HAP-1 (cell line): ENCODE measurements at regions not wholly inside any gene's neighbourhood (a gene's known extent, or its start where the extent isn't known, plus 50 kb on each side); places are given as distances from the start of the nearest gene placed in this dataset.
"Not testable (repeated sequence)": the region's sequence is repeated elsewhere in the genome, so short reads cannot be mapped to it uniquely, and the experiment has no call there.

Experiments used
- DNase-seq, 2 experiments: peaks; one replicate each; pipeline ENCODE4 v3.0.0-alpha.2; 2016 to 2020; ENCODE audit warnings: low spot score in 2 of 2
- H3K27me3 ChIP-seq: fragments of 250-450 bp; sonication (Bioruptor Pico); 2 replicates; pipeline ENCODE4 v1.5.1; 2020; ENCODE audit warnings: low read depth, mild to moderate bottlenecking, moderate library complexity
- H3K36me3 ChIP-seq: fragments of 250-450 bp; sonication (Bioruptor Pico); replicated peaks from 2 replicates; pipeline ENCODE4 v1.5.1; 2020; ENCODE audit warnings: mild to moderate bottlenecking
- H3K4me1 ChIP-seq: fragments of 250-450 bp; sonication (Bioruptor Pico); 2 replicates; pipeline ENCODE4 v1.5.1; 2020; ENCODE audit warnings: mild to moderate bottlenecking
- H3K4me3 ChIP-seq: fragments of 250-450 bp; sonication (Bioruptor Pico); 2 replicates; pipeline ENCODE4 v1.5.1; 2020; ENCODE audit warnings: mild to moderate bottlenecking, moderate library complexity
- H3K9me3 ChIP-seq: fragments of 250-450 bp; sonication (Bioruptor Pico); 2 replicates; pipeline ENCODE4 v1.5.1; 2020; ENCODE audit warnings: mild to moderate bottlenecking, moderate library complexity
- in situ Hi-C: fragments of 300-500 bp; cut with MboI; formaldehyde crosslinking; loops from 3 replicates; pipeline ENCODE4 v1.14.3; 2020; ENCODE audit warnings: low sequenced_read_pairs, inconsistent platforms, mixed read lengths

DNA sequence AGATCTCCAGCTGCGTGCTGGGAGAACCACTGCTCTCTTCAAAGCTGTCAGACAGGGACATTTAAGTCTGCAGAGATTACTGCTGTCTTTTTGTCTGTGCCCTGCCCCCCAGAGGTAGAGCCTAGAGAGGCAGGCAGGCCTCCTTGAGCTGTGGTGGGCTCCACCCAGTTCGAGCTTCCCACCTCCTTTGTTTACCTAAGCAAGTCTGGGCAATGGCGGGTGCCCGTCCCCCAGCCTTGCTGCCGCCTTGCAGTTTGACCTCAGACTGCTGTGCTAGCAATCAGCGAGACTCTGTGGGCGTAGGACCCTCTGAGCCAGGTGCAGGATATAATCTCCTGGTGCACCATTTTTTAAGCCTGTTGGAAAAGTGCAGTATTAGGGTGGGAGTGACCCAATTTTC lies 128.6 kb downstream of the ACTR3 start:
- H3K9me3 ChIP-seq, H3K4me3 ChIP-seq, DNase-seq, H3K4me1 ChIP-seq, in situ Hi-C loops, H3K36me3 ChIP-seq, H3K27me3 ChIP-seq: not testable (repeated sequence)

DNA sequence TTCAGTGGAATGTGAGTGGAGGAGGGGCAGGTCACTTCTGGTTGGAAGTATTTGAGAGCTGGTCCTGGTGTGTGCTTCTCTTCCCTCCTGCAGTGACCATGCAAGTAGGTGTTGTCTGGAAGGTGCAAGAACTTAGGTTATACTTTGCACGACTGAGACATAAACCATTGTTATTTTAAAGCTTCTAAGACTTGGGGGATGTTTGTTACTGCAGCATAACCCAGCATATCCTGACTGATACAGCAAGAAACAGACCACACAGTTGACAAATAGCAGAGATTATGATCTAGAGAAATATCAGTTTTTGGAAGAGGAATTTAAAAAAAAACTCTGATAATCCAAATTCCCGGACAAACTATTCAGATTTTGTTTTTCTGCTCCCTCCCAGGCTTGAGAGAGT lies 130.8 kb downstream of the ACTR3 start:
- no peaks in the 10 kb centered on the region for H3K36me3 ChIP-seq
- in situ Hi-C loops, result no loop called here
- H3K9me3 ChIP-seq, result no peaks in the 10 kb centered on the region
- no peak for DNase-seq
- H3K4me1 ChIP-seq, result no peaks in the 10 kb centered on the region
- H3K4me3 ChIP-seq, result no peak overlapping the region
- H3K27me3 ChIP-seq, result no peaks in the 10 kb centered on the region; the same call in 1 of the 2 replicates

DNA sequence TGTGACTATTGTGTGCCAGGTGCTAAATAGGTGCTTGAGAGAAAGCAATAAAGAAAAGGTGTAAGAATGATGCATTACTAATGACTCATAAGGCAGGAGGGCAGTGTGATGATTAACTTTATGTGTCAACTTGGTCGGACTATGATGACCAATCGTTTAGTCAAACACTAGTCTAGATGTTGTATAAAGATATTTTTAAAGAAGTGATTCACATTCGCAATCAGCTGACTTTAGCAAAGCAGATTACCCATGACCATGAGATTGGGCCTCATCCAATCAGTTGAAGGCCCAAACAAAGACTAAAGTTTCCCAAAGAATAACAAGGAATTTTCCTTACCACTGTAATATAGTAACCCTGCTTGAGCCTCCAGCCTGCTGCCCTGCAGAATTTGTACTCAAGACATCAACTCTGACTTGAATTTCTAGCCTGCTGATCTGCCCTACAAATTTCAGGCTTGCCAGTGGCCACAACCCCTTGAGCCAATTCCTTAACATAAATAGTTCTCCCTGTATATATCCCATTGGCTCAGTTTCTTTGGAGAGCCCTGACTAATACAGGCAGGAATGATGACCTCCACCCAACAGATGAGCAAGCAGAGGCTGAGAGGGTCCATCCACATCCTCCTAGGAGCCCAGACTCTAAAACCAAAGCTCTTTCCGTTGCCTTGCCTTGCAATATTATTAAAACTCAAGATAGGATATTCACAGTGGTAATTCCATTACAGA lies 132.6 kb downstream of the ACTR3 start:
- no peaks in the 10 kb centered on the region for H3K9me3 ChIP-seq
- no peaks in the 10 kb centered on the region for H3K36me3 ChIP-seq
- H3K4me1 ChIP-seq, result no peaks in the 10 kb centered on the region
- no peaks in the 10 kb centered on the region; the same call in 1 of the 2 replicates for H3K27me3 ChIP-seq
- no peak for DNase-seq
- in situ Hi-C loops, result no loop called here
- H3K4me3 ChIP-seq, result no peak overlapping the region

DNA sequence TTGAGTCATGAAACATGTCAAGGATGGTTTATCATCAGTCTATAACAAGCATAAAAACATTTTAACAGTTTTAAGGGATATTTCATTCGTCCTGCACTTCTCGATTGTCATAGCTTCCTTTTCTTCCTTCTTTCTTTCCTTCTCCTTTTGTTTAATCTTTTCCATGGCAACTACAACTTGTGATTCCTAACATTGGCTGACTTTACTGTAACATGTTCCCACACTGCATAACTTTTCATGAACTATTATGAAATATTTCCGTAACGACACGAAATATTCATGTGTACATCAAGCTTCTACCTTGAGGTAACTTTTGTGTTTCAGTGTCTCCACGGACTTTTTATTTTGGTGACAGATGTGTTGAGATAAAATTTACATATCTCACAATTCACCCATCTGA lies 134.4 kb downstream of the ACTR3 start:
- Histone ChIP-seq H3K4me3 (no peak overlapping the region), H3K36me3 (no peaks in the 10 kb centered on the region), H3K4me1 (no peaks in the 10 kb centered on the region), H3K27me3 (no peaks in the 10 kb centered on the region; the same call in 1 of the 2 replicates), H3K9me3 (no peaks in the 10 kb centered on the region)
- DNase-seq, result no peak
- in situ Hi-C loops, result no loop called here

DNA sequence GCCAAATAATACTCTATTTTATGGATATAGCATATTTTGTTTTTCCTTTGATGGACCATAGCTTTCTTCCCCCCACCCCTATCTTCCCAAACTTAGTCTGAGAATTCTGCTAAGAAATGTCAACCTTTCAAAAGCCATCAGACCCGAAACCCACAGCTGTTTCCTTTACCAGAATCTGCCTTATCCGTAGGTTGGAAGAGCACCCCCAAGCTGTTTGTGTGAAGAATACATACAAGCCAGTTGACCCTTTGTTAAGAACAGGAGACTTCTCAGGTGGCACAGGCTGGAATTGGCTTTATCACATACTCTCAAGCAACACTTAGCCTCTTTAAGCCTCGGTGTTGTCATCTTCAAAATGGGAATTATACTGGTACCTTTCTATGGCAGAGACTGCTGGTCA lies 135.1 kb downstream of the ACTR3 start:
- no peaks in the 10 kb centered on the region; the same call in 1 of the 2 replicates for H3K27me3 ChIP-seq
- no peaks in the 10 kb centered on the region for H3K9me3 ChIP-seq
- H3K36me3 ChIP-seq, result no peaks in the 10 kb centered on the region
- H3K4me1 ChIP-seq, result no peaks in the 10 kb centered on the region
- in situ Hi-C loops, result no loop called here
- no peak for DNase-seq
- H3K4me3 ChIP-seq, result no peak overlapping the region

DNA sequence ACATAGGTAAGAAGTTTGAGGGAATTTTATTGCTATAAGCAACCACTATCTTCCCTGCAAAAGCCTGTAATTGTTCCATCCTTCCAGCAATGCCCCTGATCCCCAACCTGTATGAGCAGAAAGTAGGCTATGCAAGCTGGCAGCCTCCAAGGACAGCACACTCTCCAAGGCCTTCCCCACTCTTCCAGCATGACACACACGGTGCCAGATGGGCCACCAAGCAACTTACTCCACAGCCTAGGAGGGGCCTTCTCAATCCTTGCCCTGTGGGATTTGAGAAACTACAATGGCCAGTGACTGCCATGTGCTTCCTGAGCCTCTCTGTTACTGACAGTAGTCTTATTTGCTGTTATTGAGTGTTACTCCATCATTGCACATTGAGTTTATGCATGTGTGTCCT lies 137.5 kb downstream of the ACTR3 start:
- no peaks in the 10 kb centered on the region for H3K9me3 ChIP-seq
- no peaks in the 10 kb centered on the region for H3K4me1 ChIP-seq
- H3K4me3 ChIP-seq, result no peak overlapping the region
- in situ Hi-C loops, result no loop called here
- H3K27me3 ChIP-seq, result peaks cover 4% of the 10 kb centered on the region
- no peaks in the 10 kb centered on the region for H3K36me3 ChIP-seq
- DNase-seq, result no peak

DNA sequence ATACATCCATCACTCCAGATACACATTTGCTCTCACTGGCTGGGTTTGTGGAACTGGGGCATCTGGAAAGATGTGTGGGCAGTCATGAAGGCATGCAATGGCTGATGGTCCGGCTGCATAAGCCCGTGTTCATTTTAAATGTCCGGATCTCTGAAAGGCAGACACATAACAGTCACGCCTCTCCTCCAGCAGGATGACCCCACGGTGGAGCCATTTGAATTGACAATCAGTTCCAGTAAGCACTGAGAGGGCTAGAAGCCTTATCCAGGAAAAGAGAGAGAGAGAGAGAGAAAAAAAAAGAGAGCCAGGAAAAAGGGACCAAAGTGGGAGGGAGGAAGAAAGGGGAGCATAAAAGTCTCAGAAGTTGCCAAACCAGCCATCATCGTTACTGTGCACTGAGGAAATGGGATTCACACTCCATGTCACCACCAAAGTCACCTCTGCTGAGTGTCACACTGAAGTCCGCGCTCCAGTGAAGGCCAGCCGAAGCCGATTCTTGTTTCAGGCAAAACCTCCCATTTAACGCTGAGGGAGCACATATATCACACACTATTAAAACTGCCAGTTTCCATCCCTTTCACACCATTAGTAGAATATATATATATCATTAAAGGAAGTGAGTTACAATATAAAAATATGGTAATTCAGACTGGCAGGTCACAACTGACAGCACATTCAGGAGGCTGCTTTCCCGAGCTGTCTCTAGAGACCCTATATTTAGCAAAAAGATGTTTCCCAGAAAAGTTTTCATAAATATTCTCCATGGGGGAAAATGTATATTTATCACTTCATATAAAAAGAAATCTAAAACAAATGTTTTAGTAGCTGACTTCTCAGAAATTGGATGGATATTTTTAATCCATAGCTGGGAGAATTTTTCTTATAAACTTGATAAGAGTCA lies 142.0 kb downstream of the ACTR3 start:
- in situ Hi-C loops, result no loop called here

DNA sequence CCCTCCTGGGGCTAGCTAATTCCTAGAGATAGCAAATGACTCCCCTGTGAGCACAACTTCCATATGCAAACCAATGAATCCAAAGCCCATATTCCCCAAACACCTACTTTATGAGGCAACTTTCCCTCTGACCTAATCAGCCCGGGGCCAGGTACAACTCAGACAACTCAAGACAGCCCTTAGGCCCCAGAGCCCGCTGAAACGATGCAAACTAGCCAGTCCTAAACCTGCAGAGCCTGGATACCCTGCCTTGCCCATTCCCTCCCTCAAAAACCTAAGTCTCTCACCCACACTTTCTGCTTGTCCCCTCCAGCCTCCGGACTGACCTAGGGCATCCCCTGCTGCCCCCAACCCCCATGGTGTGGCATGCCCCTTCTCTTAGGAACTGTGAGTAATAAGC lies 142.8 kb downstream of the ACTR3 start:
- Histone ChIP-seq H3K36me3 (no peaks in the 10 kb centered on the region), H3K9me3 (peaks cover 4% of the 10 kb centered on the region; the same call in 1 of the 2 replicates), H3K27me3 (peaks cover 9% of the 10 kb centered on the region), H3K4me1 (no peaks in the 10 kb centered on the region), H3K4me3 (no peak overlapping the region)
- DNase-seq, result no peak
- in situ Hi-C loops, result no loop called here

More for the DNA sequence above, 142.0 kb downstream of the ACTR3 start:
- peaks cover 7% of the 10 kb centered on the region for H3K27me3 ChIP-seq
- no peaks in the 10 kb centered on the region for H3K36me3 ChIP-seq
- peaks cover 4% of the 10 kb centered on the region; the same call in 1 of the 2 replicates for H3K9me3 ChIP-seq
- no peaks in the 10 kb centered on the region for H3K4me1 ChIP-seq
- H3K4me3 ChIP-seq, result no peak overlapping the region
- no peak for DNase-seq

DNA sequence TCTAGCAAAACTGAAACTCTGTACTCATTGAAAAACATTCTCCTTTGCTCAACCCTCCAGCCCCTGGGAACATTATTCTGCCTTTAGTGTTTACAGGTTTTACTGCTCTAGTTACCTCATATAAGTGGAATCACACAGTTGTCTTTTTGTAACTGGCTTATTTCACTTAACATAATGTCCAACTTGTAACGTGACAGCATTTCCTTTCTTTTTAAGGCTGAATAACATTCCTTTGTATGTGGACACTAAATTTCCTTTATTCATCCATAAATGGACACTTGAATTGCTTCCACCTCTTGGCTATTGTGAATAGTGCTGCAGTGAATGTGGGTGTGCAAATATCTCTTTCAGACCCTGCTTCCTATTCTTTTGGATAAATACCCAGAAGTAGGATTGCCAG lies 144.9 kb downstream of the ACTR3 start:
- in situ Hi-C loops, result no loop called here
- no peak overlapping the region for H3K4me3 ChIP-seq
- H3K36me3 ChIP-seq, result no peaks in the 10 kb centered on the region
- peaks cover 9% of the 10 kb centered on the region for H3K27me3 ChIP-seq
- no peaks in the 10 kb centered on the region for H3K4me1 ChIP-seq
- peaks cover 4% of the 10 kb centered on the region; the same call in 1 of the 2 replicates for H3K9me3 ChIP-seq
- peak in 1 of 2 experiments; percentile 56 for DNase-seq

DNA sequence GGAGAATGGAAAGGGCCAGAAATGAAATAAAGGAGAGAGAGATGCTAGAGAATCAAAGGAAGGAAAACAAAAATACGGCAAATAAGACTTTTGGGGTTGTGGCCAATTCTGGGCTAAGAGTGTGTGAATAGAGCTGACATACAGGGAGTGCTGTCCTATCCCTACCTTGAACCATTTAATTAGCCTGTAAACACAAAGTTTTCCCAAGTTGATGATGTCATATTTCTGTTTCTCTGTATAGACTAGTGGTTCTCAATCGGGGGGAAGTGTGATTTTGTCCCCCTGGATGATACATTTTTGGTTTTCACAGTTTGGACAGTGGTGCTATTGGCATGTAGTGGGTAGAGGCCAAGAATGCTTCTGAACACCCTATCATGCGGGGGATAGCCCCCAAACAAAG lies 148.8 kb downstream of the ACTR3 start:
- in situ Hi-C loops, result no loop called here
- H3K27me3 ChIP-seq, result 0 out of 2 replicates have a peak, but pooled peaks cover 6% of the 10 kb centered on the region
- H3K36me3 ChIP-seq, result no peaks in the 10 kb centered on the region
- H3K4me1 ChIP-seq, result no peaks in the 10 kb centered on the region
- peaks cover 4% of the 10 kb centered on the region; the same call in 1 of the 2 replicates for H3K9me3 ChIP-seq
- H3K4me3 ChIP-seq, result no peak overlapping the region
- DNase-seq, result no peak

DNA sequence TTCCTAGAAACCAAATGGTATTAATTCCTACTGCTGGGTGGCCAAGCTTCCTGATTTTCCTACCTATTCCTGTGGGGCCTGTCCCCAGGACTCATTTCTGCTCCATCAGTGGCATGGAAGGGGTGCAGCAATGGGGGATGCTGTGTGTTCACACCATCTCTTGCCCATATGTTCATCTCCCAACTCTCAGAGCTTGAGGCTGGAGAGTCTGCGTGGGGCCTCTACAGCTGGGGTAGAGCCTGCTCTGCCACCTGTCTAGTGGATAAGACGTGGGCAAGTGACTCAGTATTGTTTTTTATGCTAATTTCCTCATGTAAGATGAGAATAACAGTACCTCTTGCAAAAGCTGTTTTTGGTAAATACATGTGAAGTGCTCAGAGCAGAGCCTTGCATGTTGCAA lies 149.8 kb downstream of the ACTR3 start:
- H3K27me3 ChIP-seq, result 0 out of 2 replicates have a peak, but pooled peaks cover 6% of the 10 kb centered on the region
- no peak overlapping the region for H3K4me3 ChIP-seq
- peaks cover 4% of the 10 kb centered on the region; the same call in 1 of the 2 replicates for H3K9me3 ChIP-seq
- in situ Hi-C loops, result no loop called here
- H3K36me3 ChIP-seq, result no peaks in the 10 kb centered on the region
- H3K4me1 ChIP-seq, result no peaks in the 10 kb centered on the region
- DNase-seq, result no peak

DNA sequence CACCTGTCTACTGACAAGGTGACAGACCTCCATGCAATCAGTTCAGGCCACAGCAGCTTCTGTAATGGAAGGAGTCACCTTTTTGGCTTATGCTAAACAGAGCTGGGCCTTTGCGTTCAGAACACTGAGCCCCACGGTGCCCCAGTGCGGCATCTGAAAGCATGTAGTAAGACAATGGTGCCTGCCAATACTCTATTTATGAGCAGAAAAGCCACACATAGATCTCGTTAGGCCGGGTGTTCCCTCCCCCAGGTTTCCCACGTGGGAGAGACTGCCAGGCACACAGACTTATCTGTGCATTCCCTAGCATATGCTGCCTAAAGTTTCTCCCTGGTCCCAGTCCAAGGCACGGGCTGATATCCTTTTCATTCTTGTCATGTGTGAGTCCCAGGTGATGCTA lies 150.9 kb downstream of the ACTR3 start:
- no peaks in the 10 kb centered on the region for H3K36me3 ChIP-seq
- no peak for DNase-seq
- 0 out of 2 replicates have a peak, but pooled peaks cover 6% of the 10 kb centered on the region for H3K27me3 ChIP-seq
- H3K4me1 ChIP-seq, result no peaks in the 10 kb centered on the region
- peaks cover 4% of the 10 kb centered on the region; the same call in 1 of the 2 replicates for H3K9me3 ChIP-seq
- no peak overlapping the region for H3K4me3 ChIP-seq
- in situ Hi-C loops, result no loop called here

DNA sequence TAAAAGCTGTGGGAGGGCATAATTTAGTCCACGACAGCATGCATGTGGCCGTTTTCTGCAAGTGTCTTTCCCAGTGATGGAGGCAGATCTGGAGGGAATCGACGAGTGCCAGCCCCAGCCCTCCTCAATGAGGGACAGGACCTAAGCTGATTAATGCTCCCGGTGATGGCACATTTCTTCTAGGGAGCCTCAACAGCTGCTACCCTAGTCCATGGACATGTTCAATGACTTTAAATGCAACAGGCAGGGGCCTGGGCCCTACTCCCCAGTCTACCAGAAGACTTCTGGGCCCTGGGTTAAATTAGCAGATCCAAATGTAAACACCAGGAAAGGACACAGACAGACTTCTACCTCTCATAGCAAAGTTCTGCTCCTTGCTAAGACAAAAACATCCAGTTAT lies 155.1 kb downstream of the ACTR3 start:
- Histone ChIP-seq H3K9me3 (no peaks in the 10 kb centered on the region), H3K27me3 (no peaks in the 10 kb centered on the region), H3K4me3 (no peak overlapping the region), H3K36me3 (no peaks in the 10 kb centered on the region), H3K4me1 (no peaks in the 10 kb centered on the region)
- in situ Hi-C loops, result no loop called here
- DNase-seq, result no peak

DNA sequence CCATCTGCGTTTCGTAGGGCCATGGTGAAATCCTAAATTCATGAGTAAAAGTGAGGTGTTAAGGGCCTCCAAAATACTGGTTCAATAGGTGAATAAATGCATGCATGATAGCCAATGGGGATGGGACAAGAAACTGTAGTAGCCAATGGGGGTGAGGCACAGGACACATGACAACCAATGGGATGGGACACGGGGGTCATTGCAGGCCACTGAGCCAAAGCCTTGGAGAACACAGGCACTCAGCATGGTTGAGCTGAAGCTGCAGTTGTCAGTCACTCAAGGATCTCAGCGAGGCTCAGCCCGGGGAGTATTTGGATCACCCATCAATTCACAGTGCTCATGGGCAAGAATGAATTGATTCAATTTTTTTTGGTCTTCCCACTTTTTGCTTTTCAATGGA lies 156.5 kb downstream of the ACTR3 start:
- H3K36me3 ChIP-seq, result no peaks in the 10 kb centered on the region
- H3K4me3 ChIP-seq, result no peak overlapping the region
- in situ Hi-C loops, result no loop called here
- H3K27me3 ChIP-seq, result no peaks in the 10 kb centered on the region
- no peaks in the 10 kb centered on the region for H3K9me3 ChIP-seq
- no peaks in the 10 kb centered on the region for H3K4me1 ChIP-seq
- no peak for DNase-seq
